ENCODE measurements at regions not wholly inside any gene's neighbourhood (a gene's known extent, or its start where the extent isn't known, plus 50 kb on each side); places are given as distances from the start of the nearest gene placed in this dataset.

GRCh38 chr11:80065086-80065485, 624.3 kb upstream of the TENM4 start:
- TF ChIP-seq CTCF (IDR thresholded peaks at IDR 0.05; ENCODE audit: extremely low read depth in 1 of 2, insufficient read depth in 1 of 2, low read depth in 1 of 2, low read length in 2 of 2) (no peak), FOS (IDR thresholded peaks at IDR 0.05; ENCODE audit: borderline replicate concordance, insufficient read depth, low read length) (no peak), EZH2 (IDR thresholded peaks at IDR 0.05; ENCODE audit: borderline replicate concordance, low read depth, low read length, severe bottlenecking) (no peak), POLR2A (IDR thresholded peaks at IDR 0.05; ENCODE audit: low read depth, low read length) (no peak), GATA2 (IDR thresholded peaks at IDR 0.05; ENCODE audit: insufficient read depth, insufficient read length, low read depth, low read length) (no peak), MAX (IDR thresholded peaks at IDR 0.05; ENCODE audit: insufficient read depth, insufficient read length) (no peak)
